Ishikawa (cell line): ENCODE measurements at regions not wholly inside any gene's neighbourhood (a gene's known extent, or its start where the extent isn't known, plus 50 kb on each side); places are given as distances from the start of the nearest gene placed in this dataset.

ENCODE experiments used
- CEBPB ChIP-seq: IDR thresholded peaks from 2 replicates; pipeline ENCODE4 v1.6.1; 2012
- CREB1 ChIP-seq: IDR thresholded peaks from 2 replicates; pipeline ENCODE4 v1.6.1; 2012; ENCODE audit warnings: low read depth
- EGR1 ChIP-seq: IDR thresholded peaks from 2 replicates; pipeline ENCODE4 v1.6.1; 2012
- EP300 ChIP-seq: IDR thresholded peaks from 2 replicates; pipeline ENCODE4 v1.6.1; 2012; ENCODE audit warnings: borderline replicate concordance
- FOXM1 ChIP-seq: IDR thresholded peaks from 2 replicates; pipeline ENCODE4 v1.6.1; 2012; ENCODE audit warnings: low read depth, borderline replicate concordance
- NFIC ChIP-seq: IDR thresholded peaks from 2 replicates; pipeline ENCODE4 v1.6.1; 2012
- RAD21 ChIP-seq: IDR thresholded peaks from 2 replicates; pipeline ENCODE4 v1.6.1; 2012; ENCODE audit warnings: low read depth
- TAF1 ChIP-seq: IDR thresholded peaks from 2 replicates; pipeline ENCODE4 v1.6.1; 2012; ENCODE audit warnings: low read depth, mild to moderate bottlenecking
- TCF12 ChIP-seq: IDR thresholded peaks from 2 replicates; pipeline ENCODE4 v1.6.1; 2012; ENCODE audit warnings: low read depth
- TEAD4 ChIP-seq: IDR thresholded peaks from 2 replicates; pipeline ENCODE4 v1.6.1; 2012
- YY1 ChIP-seq: IDR thresholded peaks from 2 replicates; pipeline ENCODE4 v1.6.1; 2012; ENCODE audit warnings: low read depth
- ZBTB7A ChIP-seq: IDR thresholded peaks from 2 replicates; pipeline ENCODE4 v1.6.1; 2012; ENCODE audit warnings: low read depth
- TF ChIP-seq, protein P1 (sequence below): IDR thresholded peaks from 2 replicates; pipeline ENCODE4 v1.6.1; 2012; ENCODE audit warnings: low read depth, mild to moderate bottlenecking
- TF ChIP-seq, protein P2 (sequence below): IDR thresholded peaks from 2 replicates; pipeline ENCODE4 v1.6.1; 2012
- TF ChIP-seq, protein P3 (sequence below): IDR thresholded peaks from 2 replicates; pipeline ENCODE4 v1.6.1; 2012

DNA sequence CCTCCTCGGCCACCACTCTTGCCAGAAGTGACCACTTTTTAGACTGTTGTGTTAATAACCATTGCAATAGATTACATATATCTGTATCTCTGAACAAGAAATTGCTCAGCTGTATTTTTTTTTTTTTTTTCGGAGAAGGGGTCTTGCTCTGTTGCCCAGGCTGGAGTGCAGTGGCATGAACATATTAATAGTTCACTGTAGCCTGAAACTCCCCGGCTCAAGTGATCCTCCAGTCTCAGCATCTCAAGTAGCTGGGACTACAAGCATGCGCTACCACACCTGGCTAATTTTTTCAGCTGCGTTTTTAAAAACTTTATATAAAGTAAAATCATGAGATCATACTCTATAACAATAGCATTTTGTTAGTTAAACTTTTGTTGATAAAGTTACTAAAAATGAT is 609.0 kb downstream of the ZNF385D start:
- TF ChIP-seq EP300 (no peak), TAF1 (no peak), YY1 (no peak), EGR1 (no peak), RAD21 (no peak), NFIC (no peak), TEAD4 (no peak), ZBTB7A (no peak)
- TF ChIP-seq, protein P1, sequence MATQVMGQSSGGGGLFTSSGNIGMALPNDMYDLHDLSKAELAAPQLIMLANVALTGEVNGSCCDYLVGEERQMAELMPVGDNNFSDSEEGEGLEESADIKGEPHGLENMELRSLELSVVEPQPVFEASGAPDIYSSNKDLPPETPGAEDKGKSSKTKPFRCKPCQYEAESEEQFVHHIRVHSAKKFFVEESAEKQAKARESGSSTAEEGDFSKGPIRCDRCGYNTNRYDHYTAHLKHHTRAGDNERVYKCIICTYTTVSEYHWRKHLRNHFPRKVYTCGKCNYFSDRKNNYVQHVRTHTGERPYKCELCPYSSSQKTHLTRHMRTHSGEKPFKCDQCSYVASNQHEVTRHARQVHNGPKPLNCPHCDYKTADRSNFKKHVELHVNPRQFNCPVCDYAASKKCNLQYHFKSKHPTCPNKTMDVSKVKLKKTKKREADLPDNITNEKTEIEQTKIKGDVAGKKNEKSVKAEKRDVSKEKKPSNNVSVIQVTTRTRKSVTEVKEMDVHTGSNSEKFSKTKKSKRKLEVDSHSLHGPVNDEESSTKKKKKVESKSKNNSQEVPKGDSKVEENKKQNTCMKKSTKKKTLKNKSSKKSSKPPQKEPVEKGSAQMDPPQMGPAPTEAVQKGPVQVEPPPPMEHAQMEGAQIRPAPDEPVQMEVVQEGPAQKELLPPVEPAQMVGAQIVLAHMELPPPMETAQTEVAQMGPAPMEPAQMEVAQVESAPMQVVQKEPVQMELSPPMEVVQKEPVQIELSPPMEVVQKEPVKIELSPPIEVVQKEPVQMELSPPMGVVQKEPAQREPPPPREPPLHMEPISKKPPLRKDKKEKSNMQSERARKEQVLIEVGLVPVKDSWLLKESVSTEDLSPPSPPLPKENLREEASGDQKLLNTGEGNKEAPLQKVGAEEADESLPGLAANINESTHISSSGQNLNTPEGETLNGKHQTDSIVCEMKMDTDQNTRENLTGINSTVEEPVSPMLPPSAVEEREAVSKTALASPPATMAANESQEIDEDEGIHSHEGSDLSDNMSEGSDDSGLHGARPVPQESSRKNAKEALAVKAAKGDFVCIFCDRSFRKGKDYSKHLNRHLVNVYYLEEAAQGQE: no peak

DNA sequence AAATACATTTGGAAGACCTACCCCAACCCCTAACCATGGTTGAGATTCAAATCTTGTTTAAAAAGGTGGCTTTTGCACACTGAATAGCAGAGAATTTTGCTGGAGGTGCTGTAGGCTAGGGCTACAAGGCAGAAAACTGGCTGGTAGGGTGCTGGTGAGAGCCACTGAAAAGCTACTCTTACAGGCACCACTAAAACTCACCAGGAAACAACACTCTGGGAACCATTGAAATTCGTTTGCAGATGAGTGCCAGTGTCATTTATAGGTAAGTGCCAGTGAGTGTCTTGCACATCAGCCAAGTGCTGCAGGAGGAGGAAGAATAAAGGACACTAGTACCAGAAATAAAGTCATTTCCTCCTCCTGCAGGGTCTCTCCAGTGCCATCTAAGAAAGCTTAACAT is 610.2 kb downstream of the ZNF385D start:
- no peak for TF ChIP-seq CREB1
- TF ChIP-seq NFIC: no peak
- TF ChIP-seq RAD21: no peak
- no peak for TF ChIP-seq ZBTB7A
- no peak for TF ChIP-seq TAF1
- no peak for TF ChIP-seq EGR1
- TF ChIP-seq, protein P2, sequence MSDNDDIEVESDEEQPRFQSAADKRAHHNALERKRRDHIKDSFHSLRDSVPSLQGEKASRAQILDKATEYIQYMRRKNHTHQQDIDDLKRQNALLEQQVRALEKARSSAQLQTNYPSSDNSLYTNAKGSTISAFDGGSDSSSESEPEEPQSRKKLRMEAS: no peak
- TF ChIP-seq CEBPB: no peak
- TF ChIP-seq, protein P3, sequence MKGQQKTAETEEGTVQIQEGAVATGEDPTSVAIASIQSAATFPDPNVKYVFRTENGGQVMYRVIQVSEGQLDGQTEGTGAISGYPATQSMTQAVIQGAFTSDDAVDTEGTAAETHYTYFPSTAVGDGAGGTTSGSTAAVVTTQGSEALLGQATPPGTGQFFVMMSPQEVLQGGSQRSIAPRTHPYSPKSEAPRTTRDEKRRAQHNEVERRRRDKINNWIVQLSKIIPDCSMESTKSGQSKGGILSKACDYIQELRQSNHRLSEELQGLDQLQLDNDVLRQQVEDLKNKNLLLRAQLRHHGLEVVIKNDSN: no peak
- no peak for TF ChIP-seq YY1
- no peak for TF ChIP-seq TEAD4
- TF ChIP-seq TCF12: no peak
- TF ChIP-seq EP300: no peak

DNA sequence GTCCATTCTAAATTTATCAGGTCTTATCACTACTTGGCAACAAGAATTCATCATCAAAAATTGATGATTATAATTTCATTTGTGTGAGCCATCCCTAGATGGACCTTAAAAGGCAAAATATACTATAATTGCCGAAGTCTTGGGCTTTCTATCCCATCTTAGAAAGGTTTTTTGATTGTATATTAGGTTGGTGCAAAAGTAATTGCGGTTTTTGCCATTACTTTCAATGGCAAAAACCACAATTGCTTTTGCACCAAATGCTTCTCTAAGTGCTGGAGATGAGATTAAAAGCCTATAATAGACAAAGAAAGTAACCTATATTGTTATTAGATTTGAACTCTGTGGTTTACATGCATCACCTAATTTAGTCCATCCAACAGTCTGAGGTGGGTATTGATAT is 612.9 kb downstream of the ZNF385D start:
- TF ChIP-seq EP300 (no peak), CREB1 (no peak), FOXM1 (no peak), TAF1 (no peak), TCF12 (no peak), TEAD4 (no peak), RAD21 (no peak), NFIC (no peak), EGR1 (no peak)
- TF ChIP-seq, protein P2: no peak
- TF ChIP-seq, protein P3: no peak

DNA sequence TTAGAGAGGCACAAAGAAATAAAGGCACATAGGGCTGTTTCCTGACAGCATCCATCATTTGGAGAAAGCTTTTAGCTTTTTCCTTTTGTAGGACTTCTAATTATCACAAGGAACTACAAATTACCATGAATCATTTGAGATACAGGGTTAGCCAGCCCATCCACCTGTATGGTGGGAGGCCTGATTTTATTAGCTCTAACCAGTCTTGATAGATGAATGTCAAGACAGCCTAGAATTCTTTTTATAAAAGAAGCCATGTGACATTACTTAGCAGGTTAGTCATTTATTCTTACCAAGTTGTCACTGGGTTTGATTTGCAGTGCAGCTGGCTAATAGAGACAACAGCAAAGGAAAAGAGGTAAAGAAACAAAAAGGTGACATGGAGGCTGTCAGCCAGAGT is 618.1 kb downstream of the ZNF385D start:
- TF ChIP-seq, protein P2: no peak
- no peak for TF ChIP-seq CEBPB

DNA sequence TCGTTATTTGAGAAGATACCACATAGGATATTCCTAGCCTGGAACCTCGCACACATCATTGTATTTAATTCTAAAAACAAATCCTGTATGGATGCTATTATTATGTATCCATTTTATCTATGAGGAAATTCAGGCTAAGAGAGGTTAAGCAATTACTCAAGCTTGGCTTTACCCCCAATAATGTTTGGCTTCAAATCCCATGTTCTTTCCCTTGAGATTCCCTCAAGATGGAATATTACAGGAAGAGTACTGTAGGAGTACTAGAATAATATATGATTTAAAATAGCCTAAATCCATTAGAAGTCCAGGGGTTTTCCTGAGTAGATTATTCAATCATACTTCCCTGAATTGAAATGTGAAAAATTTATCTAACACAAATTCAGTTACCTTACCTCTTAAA is 630.2 kb downstream of the ZNF385D start:
- TF ChIP-seq ZBTB7A (no peak), TEAD4 (no peak), EP300 (no peak)
- TF ChIP-seq, protein P1: no peak
- TF ChIP-seq, protein P3: no peak

DNA sequence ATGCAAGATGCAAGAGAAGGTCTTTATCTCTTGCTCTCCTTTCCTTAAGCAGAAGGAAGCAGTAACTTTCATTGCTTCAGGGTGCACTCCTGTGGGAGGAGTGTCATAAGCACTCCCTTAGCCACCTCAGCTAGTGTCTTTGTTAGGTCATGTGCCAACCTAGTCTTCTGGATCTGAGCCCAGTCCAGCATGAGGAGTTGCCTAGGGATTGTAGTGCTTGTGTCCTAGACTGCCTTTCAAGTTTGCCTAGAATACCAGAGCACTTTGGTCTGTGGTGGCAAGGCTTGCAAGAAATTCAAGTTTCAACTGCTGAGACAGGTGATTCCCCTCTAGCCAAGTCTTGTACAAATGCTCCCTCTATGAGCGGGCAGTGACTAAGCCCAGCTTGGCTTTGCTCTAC is 633.6 kb downstream of the ZNF385D start:
- TF ChIP-seq YY1: no peak

DNA sequence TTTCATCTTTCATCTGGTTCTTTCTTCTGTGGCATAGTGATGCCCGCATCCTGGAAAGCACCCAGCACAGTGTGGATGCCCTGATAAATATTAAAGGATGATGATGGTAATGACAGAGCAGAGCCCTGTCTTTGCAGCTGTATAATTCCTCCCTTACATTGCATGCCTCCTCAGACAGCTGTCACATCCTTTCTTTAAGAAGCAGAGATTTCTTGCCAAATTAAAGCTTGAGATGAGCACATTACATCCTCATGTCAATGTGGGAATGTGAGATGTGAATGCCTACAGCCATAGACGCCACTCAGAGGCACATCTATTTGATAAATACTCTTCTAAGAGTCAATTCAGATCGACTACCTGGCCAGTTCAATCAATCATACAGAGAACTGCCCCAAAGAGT is 642.0 kb downstream of the ZNF385D start:
- TF ChIP-seq CEBPB: no peak
- TF ChIP-seq NFIC: no peak
- no peak for TF ChIP-seq TCF12
- no peak for TF ChIP-seq ZBTB7A
- TF ChIP-seq, protein P3: no peak
- TF ChIP-seq, protein P1: no peak
